GM12801 (cell line): ENCODE measurements at regions not wholly inside any gene's neighbourhood (a gene's known extent, or its start where the extent isn't known, plus 50 kb on each side); places are given as distances from the start of the nearest gene placed in this dataset.

Source experiments
- CTCF ChIP-seq: IDR thresholded peaks from one replicate; pipeline ENCODE4 v1.5.1; 2011; ENCODE audit warnings: control low read depth; ENCODE audit not compliant: insufficient read length; ENCODE audit errors: extremely low read depth

GRCh38 chr4:153094435-153094834 lies 109.8 kb upstream of the TRIM2 start:
- no peak for TF ChIP-seq CTCF

- no peak for TF ChIP-seq CTCF
Observed at GRCh38 chr4:153095448-153096204, 108.6 kb upstream of the TRIM2 start.

GRCh38 chr4:153096344-153096743 lies 107.9 kb upstream of the TRIM2 start:
- TF ChIP-seq CTCF = no peak

GRCh38 chr4:153098427-153098826 lies 105.8 kb upstream of the TRIM2 start:
- TF ChIP-seq CTCF = no peak

- TF ChIP-seq CTCF = no peak
Observed at GRCh38 chr4:153099391-153100140, 104.7 kb upstream of the TRIM2 start.

GRCh38 chr4:153107246-153107645 lies 97.0 kb upstream of the TRIM2 start:
- TF ChIP-seq CTCF = no peak

- no peak for TF ChIP-seq CTCF
Observed at GRCh38 chr4:153109296-153109849, 94.9 kb upstream of the TRIM2 start.
